ENCODE measurements at regions not wholly inside any gene's neighbourhood (a gene's known extent, or its start where the extent isn't known, plus 50 kb on each side); places are given as distances from the start of the nearest gene placed in this dataset.

DNA sequence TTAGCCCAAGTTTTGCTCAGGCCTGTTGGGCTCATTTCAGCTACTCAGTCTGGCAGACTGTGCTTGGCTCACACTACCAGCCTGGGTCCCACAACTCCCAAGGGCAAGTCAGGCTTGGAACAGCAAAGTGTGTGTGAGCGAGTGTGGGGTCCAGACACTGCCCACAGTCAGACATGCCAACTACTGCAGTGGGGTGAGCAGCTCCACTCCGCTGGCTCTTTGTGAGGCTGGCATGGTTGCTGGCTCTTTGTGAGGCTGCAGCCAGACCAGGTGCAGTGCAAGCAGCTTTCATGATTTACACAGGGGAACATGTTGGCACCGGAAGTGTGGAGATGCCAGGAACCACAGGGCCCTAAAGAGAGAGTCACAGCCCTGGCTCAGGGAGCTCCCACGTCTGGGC lies 606.7 kb upstream of the FAM174A start:
- TF ChIP-seq POLR2A (IDR thresholded peaks at IDR 0.05; ENCODE audit: low read length) (no peak), GATA1 (IDR thresholded peaks at IDR 0.05; ENCODE audit: low read depth, low read length) (no peak)

All from erythroblast (primary cell).